Endothelial cell of umbilical vein (primary cell): ENCODE measurements at regions not wholly inside any gene's neighbourhood (a gene's known extent, or its start where the extent isn't known, plus 50 kb on each side); places are given as distances from the start of the nearest gene placed in this dataset.

Experiments
- BruUV-seq: library from RNA; stranded (reverse); fragments of 400-500 nt; replicated peaks from 2 replicates; lab custom pipeline; 2021; lab: Mats Ljungman, UMichigan
- CTCF ChIA-PET: fragments of 300-600, 350-600 bp; sonication (Branson Sonifier 250); formaldehyde crosslinking; loops from one replicate; lab custom pipeline; 2021; ENCODE audit warnings: antibody characterized with exemption, inconsistent platforms; lab: Charles Lee
- POLR2A ChIA-PET: fragments of 300-600, 350-600 bp; sonication (Branson Sonifier 250); formaldehyde crosslinking; loops from one replicate; lab custom pipeline; 2021; ENCODE audit warnings: antibody characterized with exemption, inconsistent platforms; lab: Charles Lee
- DNase-seq: peaks from one replicate; pipeline ENCODE4 v3.0.0-alpha.2; 2011; ENCODE audit warnings: low read depth, low spot score
- FAIRE-seq: peaks from 2 replicates; lab custom pipeline; 2011; peaks lifted over from hg19 to GRCh38; lab: Jason Lieb, UNC
- H2AFZ ChIP-seq: 2 replicates; pipeline ENCODE4 v1.6.0; 2012; ENCODE audit warnings: low read depth, low read length, control low read depth, inconsistent platforms
- H3K27ac ChIP-seq: 2 replicates; pipeline ENCODE4 v1.5.1; 2011; ENCODE audit warnings: low read depth, mild to moderate bottlenecking, control low read depth, low read length, moderate library complexity; ENCODE audit not compliant: insufficient read depth
- H3K27me3 ChIP-seq, 2 experiments: 2 replicates each; pipeline versions ENCODE4 v1.6.0 to v1.6.1; 2011; ENCODE audit warnings: low read length in 2 of 2, mixed read lengths in 1 of 2; ENCODE audit not compliant: control insufficient read depth in 2 of 2, insufficient read depth in 2 of 2
- H3K36me3 ChIP-seq, 2 experiments: 2 replicates in 1 of 2; 3 replicates in 1 of 2; pipeline ENCODE4 v1.5.1; 2011; ENCODE audit warnings: low read length in 2 of 2, mild to moderate bottlenecking in 1 of 2, moderate library complexity in 1 of 2; ENCODE audit not compliant: control insufficient read depth in 2 of 2, insufficient read depth in 2 of 2; ENCODE audit errors: extremely low read depth in 1 of 2
- H3K4me1 ChIP-seq: 3 replicates; pipeline ENCODE4 v1.5.1; 2011; ENCODE audit warnings: mild to moderate bottlenecking, low read length; ENCODE audit not compliant: control insufficient read depth, insufficient read depth; ENCODE audit errors: extremely low read depth
- H3K4me2 ChIP-seq: 2 replicates; pipeline ENCODE4 v1.6.1; 2011; ENCODE audit warnings: low read length, control low read depth, mixed read lengths; ENCODE audit not compliant: insufficient read depth
- H3K4me3 ChIP-seq, 3 experiments: fragments of 200-600 bp in 1 of 3; sonication (generic), shearing (Covaris generic) in 1 of 3; replicated peaks in 1 of 3; 2 replicates each; pipeline ENCODE4 v1.5.1; 2011 to 2016; ENCODE audit warnings: control low read depth in 3 of 3, low read length in 3 of 3, mild to moderate bottlenecking in 2 of 3, inconsistent platforms in 1 of 3, low read depth in 1 of 3, moderate library complexity in 1 of 3; ENCODE audit not compliant: insufficient read depth in 1 of 3
- H3K79me2 ChIP-seq: 2 replicates; pipeline ENCODE4 v1.6.0; 2012; ENCODE audit warnings: low read length, inconsistent platforms; ENCODE audit not compliant: control insufficient read depth, insufficient read depth
- H3K9ac ChIP-seq: replicated peaks from 2 replicates; pipeline ENCODE3; 2011; ENCODE audit warnings: low read length, control low read depth; ENCODE audit not compliant: insufficient read depth; ENCODE audit errors: extremely low read depth
- H3K9me1 ChIP-seq: replicated peaks from 3 replicates; pipeline ENCODE4 v1.6.0; 2011; ENCODE audit warnings: mild to moderate bottlenecking, low read length; ENCODE audit not compliant: control insufficient read depth, insufficient read depth; ENCODE audit errors: extremely low read depth
- H3K9me3 ChIP-seq: replicated peaks from 2 replicates; pipeline ENCODE4 v1.5.1; 2012; ENCODE audit warnings: low read length, inconsistent platforms; ENCODE audit not compliant: control insufficient read depth, insufficient read depth
- H4K20me1 ChIP-seq: replicated peaks from 2 replicates; pipeline ENCODE3; 2011; ENCODE audit warnings: mild to moderate bottlenecking, low read length; ENCODE audit not compliant: control insufficient read depth, insufficient read depth; ENCODE audit errors: extremely low read depth
- CTCF ChIP-seq, 2 donors: IDR thresholded peaks; 1 replicate in 1 of 2; 2 replicates in 1 of 2; pipeline ENCODE4 v1.5.1; 2011; ENCODE audit warnings: low read length in 2 of 2, mild to moderate bottlenecking in 2 of 2, moderate library complexity in 2 of 2, control low read depth in 1 of 2, inconsistent platforms in 1 of 2, low read depth in 1 of 2; ENCODE audit not compliant: insufficient read depth in 1 of 2; ENCODE audit errors: extremely low read depth in 1 of 2
- EZH2 ChIP-seq: IDR thresholded peaks from 2 replicates; pipeline ENCODE4 v1.6.1; 2012; ENCODE audit warnings: borderline replicate concordance, low read depth, mild to moderate bottlenecking, moderate library complexity, low read length, inconsistent platforms; ENCODE audit not compliant: severe bottlenecking
- FOS ChIP-seq: IDR thresholded peaks from 2 replicates; pipeline ENCODE4 v1.6.1; 2011; ENCODE audit warnings: mild to moderate bottlenecking, low read length, moderate library complexity, borderline replicate concordance; ENCODE audit not compliant: insufficient read depth
- GATA2 ChIP-seq: IDR thresholded peaks from 2 replicates; pipeline ENCODE4 v1.7.0; 2011; ENCODE audit warnings: low read depth, mild to moderate bottlenecking, moderate library complexity, mixed read lengths, low read length; ENCODE audit not compliant: insufficient read length, insufficient read depth
- JUN ChIP-seq: IDR thresholded peaks from 2 replicates; pipeline ENCODE4 v1.6.1; 2011; ENCODE audit warnings: borderline replicate concordance, low read depth; ENCODE audit not compliant: insufficient read length, insufficient read depth
- MAX ChIP-seq: IDR thresholded peaks from 2 replicates; pipeline ENCODE4 v1.6.1; 2011; ENCODE audit not compliant: insufficient read depth, insufficient read length
- MYC ChIP-seq: IDR thresholded peaks from one replicate; pipeline ENCODE4 v1.6.1; 2011; ENCODE audit warnings: mild to moderate bottlenecking, low read depth, low read length
- POLR2A ChIP-seq: IDR thresholded peaks from 2 replicates; pipeline ENCODE4 v1.6.1; 2012; ENCODE audit warnings: low read depth, mild to moderate bottlenecking, control low read depth, low read length
- POLR2AphosphoS5 ChIP-seq: IDR thresholded peaks from 2 replicates; pipeline ENCODE4 v1.6.1; 2012; ENCODE audit warnings: low read depth, mild to moderate bottlenecking, control low read depth, low read length, moderate library complexity; ENCODE audit not compliant: insufficient read depth
- dilution Hi-C: fragments of 300-500 bp; cut with MboI; formaldehyde crosslinking; loops from one replicate; pipeline ENCODE4 v1.15.0; 2019; ENCODE audit warnings: low sequenced_read_pairs; ENCODE audit not compliant: extremely low pct_ligation_motif_present
- intact Hi-C: fragments of 100-400 bp; cut with micrococcal nuclease; formaldehyde crosslinking; loops from one replicate; pipeline ENCODE4 v1.10.0; 2022

- Histone ChIP-seq H3K4me1 (no peaks in the 10 kb centered on the region), H3K27me3 (peaks cover 6 to 12% of the 10 kb centered on the region in 2 experiments), H3K36me3 (no peaks in the 10 kb centered on the region), H2AFZ (no peak overlapping the region), H3K27ac (no peak overlapping the region), H3K9me3 (no peaks in the 10 kb centered on the region), H3K9me1 (no peaks in the 10 kb centered on the region), H3K79me2 (no peaks in the 10 kb centered on the region), H3K4me2 (no peak overlapping the region), H4K20me1 (no peaks in the 10 kb centered on the region), H3K9ac (no peak overlapping the region), H3K4me3 (no peak overlapping the region)
- ChIA-PET POLR2A (no interaction called here), CTCF (interaction anchor here (1.4 kb wide), 1 partner anchor 510 kb away, joined by 3 read pairs; no protein-coding TSS in a partner anchor)
- intact Hi-C loops (no loop called here), dilution Hi-C loops (no loop called here)
- no TSS peak for BruUV-seq
- DNase-seq (no peak), FAIRE-seq (peak; percentile 24)
- TF ChIP-seq POLR2AphosphoS5 (no peak), FOS (no peak)
Observed at GRCh38 chr5:71986101-71986500, 121.2 kb upstream of the MAP1B start.

GRCh38 chr5:71988808-71989207 is 118.5 kb upstream of the MAP1B start:
- dilution Hi-C loops = no loop called here

More at GRCh38 chr5:71988808-71989207, 118.5 kb upstream of the MAP1B start:
- H3K9me3 ChIP-seq = no peaks in the 10 kb centered on the region
- FAIRE-seq = no peak
- H3K9ac ChIP-seq = no peak overlapping the region
- no peak overlapping the region for H2AFZ ChIP-seq
- no peaks in the 10 kb centered on the region for H3K36me3 ChIP-seq
- ChIA-PET CTCF (no interaction called here), POLR2A (no interaction called here)
- DNase-seq = no peak
- no peaks in the 10 kb centered on the region for H4K20me1 ChIP-seq
- H3K27me3 ChIP-seq = peaks cover 6 to 24% of the 10 kb centered on the region in 2 experiments
- H3K79me2 ChIP-seq = no peaks in the 10 kb centered on the region
- H3K4me2 ChIP-seq = no peak overlapping the region
- H3K4me3 ChIP-seq = no peak overlapping the region
- H3K9me1 ChIP-seq = no peaks in the 10 kb centered on the region
- intact Hi-C loops = no loop called here
- H3K4me1 ChIP-seq = no peaks in the 10 kb centered on the region
- BruUV-seq = no TSS peak
- TF ChIP-seq POLR2A = no peak
- TF ChIP-seq JUN = no peak
- TF ChIP-seq MAX = no peak
- TF ChIP-seq CTCF (IDR thresholded peaks at IDR 0.05; ENCODE audit: extremely low read depth in 1 of 2, insufficient read depth in 1 of 2, low read depth in 1 of 2, low read length in 2 of 2) = no peak
- no peak for TF ChIP-seq FOS
- TF ChIP-seq GATA2 = no peak
- TF ChIP-seq EZH2 = no peak
- TF ChIP-seq MYC = no peak
- TF ChIP-seq POLR2AphosphoS5 = no peak
- no peak overlapping the region for H3K27ac ChIP-seq
